ENCODE measurements at regions not wholly inside any gene's neighbourhood (a gene's known extent, or its start where the extent isn't known, plus 50 kb on each side); places are given as distances from the start of the nearest gene placed in this dataset.
"Not testable (repeated sequence)": the region's sequence is repeated elsewhere in the genome, so short reads cannot be mapped to it uniquely, and the experiment has no call there.

DNA sequence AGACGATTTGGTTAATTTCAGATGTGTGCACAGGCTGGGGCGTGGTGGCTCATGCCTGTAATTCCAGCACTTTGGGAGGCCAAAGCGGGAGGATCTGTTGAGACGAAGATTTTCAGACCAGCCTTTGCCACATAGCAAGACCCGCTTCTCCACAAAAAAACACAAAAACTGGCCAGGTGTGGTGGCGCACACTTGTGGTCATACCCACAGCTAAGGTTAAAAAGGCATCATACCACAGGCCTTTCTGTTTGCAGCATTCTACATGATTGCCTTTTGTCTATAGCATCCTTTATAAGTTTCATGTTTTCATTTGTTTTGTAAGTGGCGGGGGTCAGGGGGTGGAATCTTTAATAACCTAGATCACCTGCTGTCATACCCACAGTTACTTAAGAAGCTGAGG, 239.9 kb upstream of the NOX3 start:
- no peak for DNase-seq

- DNase-seq: no peak
These were observed 238.8 kb upstream of the NOX3 start for GRCh38 chr6:155694419-155694790.

DNA sequence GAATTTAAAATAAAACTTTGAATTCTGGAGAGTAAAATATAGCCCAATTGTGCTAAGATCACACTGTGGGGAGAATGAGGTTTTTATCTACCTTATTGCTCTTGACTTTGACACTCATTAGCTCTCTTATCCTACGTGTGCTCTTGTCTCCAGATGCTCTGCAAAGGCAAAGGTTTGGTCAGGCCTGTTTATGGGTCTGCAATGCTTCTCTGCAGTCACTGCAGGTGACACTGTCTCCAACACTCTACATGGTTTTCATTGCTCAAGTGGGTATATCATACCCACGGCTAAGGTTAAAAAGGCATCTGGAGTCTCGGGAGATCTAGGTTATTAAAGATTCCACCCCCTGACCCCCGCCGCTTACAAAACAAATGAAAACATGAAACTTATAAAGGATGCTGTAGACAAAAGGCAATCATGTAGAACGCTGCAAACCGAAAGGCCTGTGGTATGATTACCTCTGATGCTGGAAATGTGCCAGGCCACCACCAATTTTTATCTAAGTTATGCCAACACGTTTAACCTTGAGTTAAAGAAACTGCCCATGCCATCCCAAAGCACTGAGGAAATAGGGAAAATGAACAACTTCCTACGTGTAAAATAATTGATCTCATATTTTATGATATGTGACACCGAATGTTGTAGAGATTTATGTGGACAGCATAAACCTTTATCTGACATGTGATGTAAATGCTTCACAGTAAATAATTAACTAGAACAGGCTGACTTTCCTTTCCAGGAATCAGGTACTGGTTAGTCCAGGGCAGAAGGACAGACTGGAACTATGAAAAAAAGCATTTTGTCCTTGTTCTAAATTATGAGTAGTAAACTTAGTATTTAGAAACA, 238.2 kb upstream of the NOX3 start:
- DNase-seq: no peak

GRCh38 chr6:155690820-155691219, 235.2 kb upstream of the NOX3 start:
- no peak for DNase-seq

- no peak for DNase-seq
These were observed 232.0 kb upstream of the NOX3 start for GRCh38 chr6:155687645-155688044.

DNA sequence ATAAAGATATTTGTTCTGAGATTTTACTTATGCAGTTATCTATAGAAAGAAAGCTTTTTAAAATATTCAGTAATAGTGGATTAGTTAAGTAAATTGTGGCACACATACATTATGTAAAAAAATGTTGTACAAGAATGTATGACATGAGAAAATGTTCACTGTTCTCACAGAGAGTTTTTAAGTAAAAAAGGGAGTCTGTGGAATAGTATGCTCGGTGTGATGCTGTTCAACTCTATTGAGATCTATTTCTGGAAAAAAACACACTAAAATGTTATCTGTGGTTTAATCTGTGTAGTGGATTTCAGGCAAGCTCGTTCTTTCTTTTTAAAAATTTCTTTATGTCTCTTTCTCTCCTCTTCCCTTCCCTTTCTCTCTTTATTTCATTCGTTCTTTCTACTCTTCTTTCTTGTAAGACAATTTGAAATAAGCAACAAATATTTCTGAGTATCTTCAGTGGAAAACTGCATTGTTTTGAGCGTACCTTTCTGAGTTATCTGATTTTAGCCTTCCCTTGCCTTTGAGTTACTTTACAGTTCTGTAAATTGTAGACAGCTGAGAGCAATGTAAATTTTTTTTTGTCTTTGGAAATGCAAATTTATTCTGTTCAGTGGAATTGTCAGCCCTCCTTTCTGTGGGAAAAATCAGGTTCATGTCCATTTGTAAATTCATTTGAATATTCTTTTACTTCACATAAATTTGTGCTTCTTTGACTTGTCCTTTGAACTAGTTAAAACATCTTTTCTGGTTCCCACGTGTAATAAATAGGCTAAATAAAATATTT, 229.0 kb upstream of the NOX3 start:
- DNase-seq: no peak

GRCh38 chr6:155678361-155678760, 222.7 kb upstream of the NOX3 start:
- DNase-seq: no peak

- DNase-seq: no peak
These were observed 220.7 kb upstream of the NOX3 start for GRCh38 chr6:155676346-155676745.

DNA sequence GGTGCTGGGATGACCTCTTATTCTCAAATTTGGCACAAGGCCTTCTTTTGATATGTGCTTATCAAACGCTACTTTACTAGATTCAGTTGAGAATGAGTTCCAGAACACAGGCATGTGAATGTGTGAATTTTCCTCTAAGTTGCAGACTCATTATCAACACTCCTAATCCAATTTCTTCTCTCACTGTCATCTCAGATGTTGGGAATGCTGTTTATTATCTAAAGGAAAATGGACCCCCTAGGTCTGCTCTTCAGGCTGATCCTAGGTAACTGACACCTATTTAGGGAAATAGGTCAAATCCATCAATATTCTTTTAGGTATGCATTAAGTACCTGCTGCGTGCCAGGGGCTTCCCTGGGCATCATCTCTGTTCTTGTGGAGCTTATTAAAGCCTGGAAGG, 215.0 kb upstream of the NOX3 start:
- DNase-seq: no peak

GRCh38 chr6:155660251-155660977, 204.8 kb upstream of the NOX3 start:
- no peak for DNase-seq

- DNase-seq: no peak
These were observed 200.4 kb upstream of the NOX3 start for GRCh38 chr6:155656024-155656423.

GRCh38 chr6:155654474-155654873, 198.8 kb upstream of the NOX3 start:
- no peak for DNase-seq

DNA sequence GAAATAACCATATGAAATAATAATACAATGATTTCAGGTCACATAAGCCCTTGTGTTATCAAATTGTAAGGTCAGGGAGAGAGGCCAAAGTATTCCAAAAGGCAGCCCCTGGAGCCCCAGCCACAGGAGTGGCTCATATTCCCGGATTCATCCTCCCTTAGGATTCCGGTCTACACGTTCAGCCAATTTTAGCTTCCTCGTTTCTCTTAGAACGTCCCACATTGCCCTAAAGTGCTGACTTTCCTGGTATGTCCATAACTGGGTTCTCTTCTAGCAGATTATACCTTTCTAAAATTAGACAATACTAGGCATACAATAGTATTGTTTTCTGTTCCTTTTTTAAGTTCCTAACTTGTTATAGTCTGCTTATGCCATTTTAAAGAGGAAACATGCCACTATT, 192.7 kb upstream of the NOX3 start:
- DNase-seq: no peak

DNA sequence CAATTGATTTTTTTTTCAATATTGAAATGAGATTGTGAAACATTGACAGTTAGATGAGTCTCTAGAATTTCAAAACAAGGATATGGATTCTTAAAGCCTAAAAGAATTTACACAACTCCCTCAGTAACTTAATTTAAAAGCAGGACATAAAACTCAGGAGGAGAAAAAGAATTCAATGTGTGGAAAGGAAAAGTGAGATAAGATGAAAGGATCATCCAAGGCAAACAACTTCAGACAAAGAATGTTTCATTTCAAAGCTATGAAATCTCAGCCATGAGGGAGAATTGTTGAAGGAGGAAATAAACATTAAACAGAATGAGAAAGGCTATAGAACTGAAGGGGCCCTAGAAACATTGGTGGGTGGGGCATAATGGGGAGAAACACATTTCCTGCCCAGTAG, 191.7 kb upstream of the NOX3 start:
- DNase-seq: no peak

GRCh38 chr6:155646443-155646842, 190.8 kb upstream of the NOX3 start:
- no peak for DNase-seq

DNA sequence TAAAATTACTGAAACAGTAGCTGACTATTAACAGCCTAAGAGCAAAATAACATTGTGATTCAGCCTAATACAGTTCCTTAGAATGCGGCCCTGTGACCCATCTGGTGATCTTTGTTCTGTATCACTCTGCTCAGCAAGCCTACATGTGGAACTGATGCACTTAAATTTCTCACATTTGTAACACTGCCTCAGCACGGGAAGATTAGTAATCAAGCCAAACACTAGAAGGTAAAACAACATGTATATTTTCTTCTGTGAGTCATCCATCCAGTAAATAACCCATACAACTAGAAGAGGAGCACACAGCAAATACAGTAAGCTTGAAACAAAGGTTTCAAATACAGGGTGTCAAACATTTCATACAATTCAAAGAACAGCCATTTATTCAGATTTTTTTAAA, 189.7 kb upstream of the NOX3 start:
- DNase-seq: no peak

DNA sequence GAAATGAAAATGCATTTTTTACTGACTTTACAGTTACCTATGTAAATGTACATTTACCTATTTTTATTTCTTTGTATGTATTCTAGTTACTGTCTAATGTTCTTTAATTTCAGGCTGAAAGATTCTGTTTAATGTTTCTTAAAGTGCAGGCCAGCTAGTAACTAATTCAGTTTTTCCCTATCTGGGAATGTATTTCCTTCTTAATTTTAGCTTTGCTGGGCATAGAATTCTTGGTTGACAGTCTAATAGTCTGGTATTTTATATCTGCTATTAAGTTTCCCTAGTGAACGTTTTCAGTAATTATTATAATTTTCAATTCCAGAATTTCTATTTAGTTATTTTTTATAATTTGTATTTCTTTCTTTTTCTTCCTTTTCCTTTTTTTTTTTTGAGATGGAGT, 186.0 kb upstream of the NOX3 start:
- DNase-seq: no peak

DNA sequence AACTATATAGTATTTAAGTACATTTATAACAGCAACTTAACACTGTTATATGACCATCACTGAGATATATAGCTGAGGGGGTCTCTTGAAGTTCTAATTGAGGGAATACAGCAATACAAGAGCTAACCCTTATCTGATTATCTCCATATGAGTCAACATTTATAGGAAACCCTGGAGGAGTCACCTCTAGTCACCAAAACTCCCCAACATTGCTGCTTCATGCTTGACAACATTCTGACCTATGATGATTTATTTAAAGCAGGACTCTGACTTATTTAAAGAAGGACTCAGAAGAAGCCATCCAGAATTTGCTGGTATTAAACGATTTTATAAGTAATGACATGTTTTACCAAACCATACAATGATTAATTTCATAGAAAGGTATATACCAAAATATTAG, 182.6 kb upstream of the NOX3 start:
- no peak for DNase-seq

- no peak for DNase-seq
These were observed 179.8 kb upstream of the NOX3 start for GRCh38 chr6:155635416-155635815.

DNA sequence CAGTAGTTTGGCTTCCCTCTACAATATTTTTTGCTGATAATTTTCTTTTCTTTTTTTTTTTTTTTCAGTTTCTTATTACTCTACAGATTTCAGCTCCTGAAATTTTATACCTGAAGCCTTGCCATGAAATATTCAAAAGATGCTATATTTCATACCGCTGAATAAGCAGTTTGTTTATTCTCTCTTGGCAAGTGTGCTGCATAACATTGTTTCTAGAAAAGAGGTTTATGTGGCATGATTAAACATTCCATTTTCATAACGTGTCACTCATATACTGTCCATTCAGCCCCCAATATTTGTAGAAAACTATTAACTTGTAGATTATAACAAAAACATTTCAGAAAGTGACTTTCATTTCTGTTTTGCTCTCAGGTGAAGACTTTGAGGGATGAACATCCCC, 174.4 kb upstream of the NOX3 start:
- DNase-seq: no peak

GRCh38 chr6:155629652-155630051, 174.0 kb upstream of the NOX3 start:
- DNase-seq: no peak

- DNase-seq: no peak
These were observed 172.7 kb upstream of the NOX3 start for GRCh38 chr6:155628306-155628705.

GRCh38 chr6:155627722-155628212, 172.1 kb upstream of the NOX3 start:
- not testable (repeated sequence) for DNase-seq

Measured in NK-92 treated with Interleukin-12 subunit alpha and Interleukin-12 subunit beta, amount 100 ng/mL, for 24 hours (cell line).